ENCODE measurements at regions not wholly inside any gene's neighbourhood (a gene's known extent, or its start where the extent isn't known, plus 50 kb on each side); places are given as distances from the start of the nearest gene placed in this dataset.

GRCh38 chr2:66822186-66822585, 387.3 kb downstream of the MEIS1 start:
- TF ChIP-seq NFE2L2 (IDR thresholded peaks at IDR 0.05; ENCODE audit: low read depth, low read length) (no peak), FOS (IDR thresholded peaks at IDR 0.05; ENCODE audit: low read depth, low read length) (no peak), MAFK (IDR thresholded peaks at IDR 0.05; ENCODE audit: low read depth, low read length) (no peak), ELK1 (IDR thresholded peaks at IDR 0.05; ENCODE audit: borderline replicate concordance, low read depth, low read length) (no peak), MXI1 (IDR thresholded peaks at IDR 0.05; ENCODE audit: borderline replicate concordance, low read depth, low read length) (no peak), SMC3 (IDR thresholded peaks at IDR 0.05; ENCODE audit: low read depth, low read length) (no peak), POLR2A (IDR thresholded peaks at IDR 0.05; ENCODE audit: low read depth, low read length) (no peak), RFX5 (IDR thresholded peaks at IDR 0.05; ENCODE audit: low read depth, low read length) (no peak), RAD21 (IDR thresholded peaks at IDR 0.05; ENCODE audit: low read length) (no peak), USF2 (IDR thresholded peaks at IDR 0.05; ENCODE audit: low read depth, low read length) (no peak), MAZ (IDR thresholded peaks at IDR 0.05; ENCODE audit: borderline replicate concordance, low read depth, low read length) (no peak), RCOR1 (IDR thresholded peaks at IDR 0.05; ENCODE audit: insufficient replicate concordance, low read length) (no peak), CHD1 (IDR thresholded peaks at IDR 0.05; ENCODE audit: low read depth, low read length) (no peak), BHLHE40 (IDR thresholded peaks at IDR 0.05; ENCODE audit: low read depth, low read length) (no peak), CEBPB (IDR thresholded peaks at IDR 0.05; ENCODE audit: low read depth, low read length) (no peak)
- TF ChIP-seq, protein P1, sequence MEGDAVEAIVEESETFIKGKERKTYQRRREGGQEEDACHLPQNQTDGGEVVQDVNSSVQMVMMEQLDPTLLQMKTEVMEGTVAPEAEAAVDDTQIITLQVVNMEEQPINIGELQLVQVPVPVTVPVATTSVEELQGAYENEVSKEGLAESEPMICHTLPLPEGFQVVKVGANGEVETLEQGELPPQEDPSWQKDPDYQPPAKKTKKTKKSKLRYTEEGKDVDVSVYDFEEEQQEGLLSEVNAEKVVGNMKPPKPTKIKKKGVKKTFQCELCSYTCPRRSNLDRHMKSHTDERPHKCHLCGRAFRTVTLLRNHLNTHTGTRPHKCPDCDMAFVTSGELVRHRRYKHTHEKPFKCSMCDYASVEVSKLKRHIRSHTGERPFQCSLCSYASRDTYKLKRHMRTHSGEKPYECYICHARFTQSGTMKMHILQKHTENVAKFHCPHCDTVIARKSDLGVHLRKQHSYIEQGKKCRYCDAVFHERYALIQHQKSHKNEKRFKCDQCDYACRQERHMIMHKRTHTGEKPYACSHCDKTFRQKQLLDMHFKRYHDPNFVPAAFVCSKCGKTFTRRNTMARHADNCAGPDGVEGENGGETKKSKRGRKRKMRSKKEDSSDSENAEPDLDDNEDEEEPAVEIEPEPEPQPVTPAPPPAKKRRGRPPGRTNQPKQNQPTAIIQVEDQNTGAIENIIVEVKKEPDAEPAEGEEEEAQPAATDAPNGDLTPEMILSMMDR (conservative IDR thresholded peaks at IDR 0.05; ENCODE audit: low read depth, low read length) = no peak
- Histone ChIP-seq H2AK5ac (ENCODE audit: low read depth, low read length) (no peak overlapping the region), H4K8ac (ENCODE audit: low read depth in 2 of 2, low read length in 2 of 2) (no peak overlapping the region), H2BK120ac (ENCODE audit: low read depth, low read length) (no peak overlapping the region), H4K91ac (ENCODE audit: insufficient read depth, low read depth, low read length) (no peak overlapping the region), H4K20me1 (ENCODE audit: insufficient read depth, low read length) (no peaks in the 10 kb centered on the region), H3K36me3 (ENCODE audit: control insufficient read depth, insufficient read depth, low read length) (no peaks in the 10 kb centered on the region), H3K9me1 (ENCODE audit: insufficient read depth, low read length) (no peaks in the 10 kb centered on the region), H3K4me2 (ENCODE audit: low read depth, low read length) (no peak overlapping the region), H3K4me1 (ENCODE audit: control insufficient read depth, insufficient read depth, low read length) (no peaks in the 10 kb centered on the region), H3K4me3 (ENCODE audit: insufficient read depth, low read depth, low read length) (no peak overlapping the region), H2BK5ac (ENCODE audit: low read depth, low read length, poor library complexity, severe bottlenecking) (no peak overlapping the region), H3K79me1 (ENCODE audit: low read depth in 1 of 2, low read length in 2 of 2) (no peaks in the 10 kb centered on the region), H3K14ac (replicated peaks; ENCODE audit: low read depth, low read length) (no peak overlapping the region), H3K27ac (ENCODE audit: insufficient read depth, low read length) (no peak overlapping the region), H2AK9ac (replicated peaks; ENCODE audit: low read depth, low read length, poor library complexity) (no peak overlapping the region), H3K4ac (ENCODE audit: low read depth, low read length) (no peak overlapping the region), H4K5ac (ENCODE audit: low read depth, low read length) (no peak overlapping the region), H3K9ac (ENCODE audit: low read depth, low read length) (no peak overlapping the region), H3K23ac (ENCODE audit: low read depth, low read length) (no peak overlapping the region), H3K56ac (ENCODE audit: extremely low read depth, insufficient read depth, low read length) (no peak overlapping the region), H3K27me3 (ENCODE audit: control insufficient read depth, insufficient read depth, low read length) (no peaks in the 10 kb centered on the region), H2AFZ (replicated peaks; ENCODE audit: low read length, poor library complexity) (no peak overlapping the region), H3K9me3 (ENCODE audit: control insufficient read depth, insufficient read depth, low read length) (peaks cover 5% of the 10 kb centered on the region), H2BK20ac (ENCODE audit: low read depth, low read length) (no peak overlapping the region), H3K18ac (ENCODE audit: low read depth, low read length) (no peak overlapping the region), H2BK15ac (ENCODE audit: low read depth, low read length) (no peak overlapping the region)
- no TSS peak for BruUV-seq (replicated peaks)
- in situ Hi-C loops (cut with MboI; ENCODE audit: low sequenced_read_pairs) = no loop called here
- intact Hi-C loops (cut with micrococcal nuclease) = no loop called here
- WGBS, 2 experiments (ENCODE audit: extremely low coverage in 2 of 2, insufficient read length in 1 of 2) = 40% methylated on average over 1 of the region's 6 CpGs; no CpG with 5 or more reads in 1 of the 2 experiments
- ChIA-PET POLR2A (ENCODE audit: unreplicated experiment) (no interaction called here), CTCF (interaction anchor here (0.6 kb wide), 1 partner anchor 12 kb away, joined by 3 read pairs; no protein-coding TSS in a partner anchor)
- ATAC-seq (ENCODE audit: low read depth) (no peak), DNase-seq (no peak)
- dilution Hi-C loops (cut with HindIII; ENCODE audit: low sequenced_read_pairs, unreplicated experiment) = no loop called here

Data from IMR-90 (cell line).